DND-41 (cell line): ENCODE measurements at regions not wholly inside any gene's neighbourhood (a gene's known extent, or its start where the extent isn't known, plus 50 kb on each side); places are given as distances from the start of the nearest gene placed in this dataset.

Experiments used
- ATAC-seq: fragments of 200-7000 bp; cut with Tn5 transposase; 3 replicates; pipeline ENCODE4 v1.9.1; 2021; ENCODE audit warnings: low read depth; ENCODE audit not compliant: insufficient read depth
- DNase-seq: peaks from one replicate; pipeline ENCODE4 v3.0.0-alpha.2; 2020
- H2AFZ ChIP-seq: 2 replicates; pipeline ENCODE4 v1.6.0; 2012; ENCODE audit warnings: low read depth, low read length
- H3K27ac ChIP-seq: 2 replicates; pipeline ENCODE4 v1.5.1; 2012; ENCODE audit warnings: low read length, inconsistent platforms
- H3K27me3 ChIP-seq: fragments of 200-600 bp; sonication (generic); 2 replicates; pipeline ENCODE4 v1.6.0; 2012; ENCODE audit warnings: low read length, mild to moderate bottlenecking, inconsistent platforms; ENCODE audit not compliant: insufficient read depth, poor library complexity
- H3K36me3 ChIP-seq: 2 replicates; pipeline ENCODE4 v1.5.1; 2012; ENCODE audit warnings: low read length, inconsistent platforms; ENCODE audit not compliant: insufficient read depth
- H3K4me1 ChIP-seq: 2 replicates; pipeline ENCODE4 v1.5.1; 2012; ENCODE audit warnings: mild to moderate bottlenecking, low read length; ENCODE audit not compliant: insufficient read depth
- H3K4me2 ChIP-seq: 2 replicates; pipeline ENCODE4 v1.6.0; 2012; ENCODE audit warnings: mild to moderate bottlenecking, moderate library complexity, low read length, inconsistent platforms; ENCODE audit not compliant: insufficient read depth
- H3K4me3 ChIP-seq, 2 experiments: fragments of 200-600 bp in 1 of 2; shearing (Covaris generic) in 1 of 2; 2 replicates each; pipeline ENCODE4 v1.5.1; 2012 to 2016; ENCODE audit warnings: inconsistent platforms in 2 of 2, low read length in 2 of 2, mild to moderate bottlenecking in 2 of 2, low read depth in 1 of 2, moderate library complexity in 1 of 2
- H3K79me2 ChIP-seq: 2 replicates; pipeline ENCODE4 v1.6.0; 2012; ENCODE audit warnings: low read length, inconsistent platforms; ENCODE audit not compliant: insufficient read depth
- H3K9ac ChIP-seq: 2 replicates; pipeline ENCODE4 v1.6.0; 2012; ENCODE audit warnings: low read depth, mild to moderate bottlenecking, inconsistent platforms, low read length, moderate library complexity
- H3K9me3 ChIP-seq: 2 replicates; pipeline ENCODE4 v1.5.1; 2012; ENCODE audit warnings: low read length, moderate library complexity, mild to moderate bottlenecking, inconsistent platforms; ENCODE audit not compliant: insufficient read depth, severe bottlenecking
- H4K20me1 ChIP-seq: 2 replicates; pipeline ENCODE4 v1.6.0; 2012; ENCODE audit warnings: low read length; ENCODE audit not compliant: insufficient read depth
- CTCF ChIP-seq: IDR thresholded peaks from 2 replicates; pipeline ENCODE4 v1.5.1; 2012; ENCODE audit warnings: borderline replicate concordance, low read length, moderate library complexity, mild to moderate bottlenecking; ENCODE audit not compliant: poor library complexity, severe bottlenecking; ENCODE audit errors: extremely low read depth
- EZH2 ChIP-seq: IDR thresholded peaks from 3 replicates; pipeline ENCODE4 v1.6.1; 2012; ENCODE audit warnings: borderline replicate concordance, low read depth, mild to moderate bottlenecking, moderate library complexity, low read length, inconsistent platforms; ENCODE audit not compliant: severe bottlenecking

GRCh38 chr1:217260676-217261075, 370.2 kb downstream of the GPATCH2 start:
- Histone ChIP-seq H3K9ac (no peak overlapping the region), H3K4me1 (no peaks in the 10 kb centered on the region), H3K9me3 (no peaks in the 10 kb centered on the region), H3K79me2 (no peaks in the 10 kb centered on the region), H2AFZ (no peak overlapping the region), H3K27ac (no peak overlapping the region), H3K4me2 (no peak overlapping the region), H4K20me1 (no peaks in the 10 kb centered on the region), H3K36me3 (no peaks in the 10 kb centered on the region), H3K4me3 (no peak overlapping the region), H3K27me3 (no peaks in the 10 kb centered on the region)
- no peak for TF ChIP-seq CTCF
- no peak for TF ChIP-seq EZH2
- ATAC-seq (no peak), DNase-seq (no peak)

- TF ChIP-seq EZH2 (no peak), CTCF (no peak)
- no peak for DNase-seq
- no peak for ATAC-seq
Observed at GRCh38 chr1:217253985-217254384, 376.9 kb downstream of the GPATCH2 start.

GRCh38 chr1:217253351-217253750, 377.5 kb downstream of the GPATCH2 start:
- Histone ChIP-seq H4K20me1 (no peaks in the 10 kb centered on the region), H3K36me3 (no peaks in the 10 kb centered on the region), H3K79me2 (no peaks in the 10 kb centered on the region), H3K4me1 (no peaks in the 10 kb centered on the region), H2AFZ (no peak overlapping the region), H3K27ac (no peak overlapping the region), H3K4me3 (no peak overlapping the region), H3K27me3 (no peaks in the 10 kb centered on the region), H3K9me3 (no peaks in the 10 kb centered on the region), H3K9ac (no peak overlapping the region), H3K4me2 (no peak overlapping the region)
- TF ChIP-seq EZH2 = no peak
- TF ChIP-seq CTCF = no peak
- ATAC-seq (no peak), DNase-seq (no peak)

More at GRCh38 chr1:217253985-217254384, 376.9 kb downstream of the GPATCH2 start:
- no peaks in the 10 kb centered on the region for H3K9me3 ChIP-seq
- no peaks in the 10 kb centered on the region for H3K79me2 ChIP-seq
- no peak overlapping the region for H3K4me3 ChIP-seq
- H3K36me3 ChIP-seq = no peaks in the 10 kb centered on the region
- no peaks in the 10 kb centered on the region for H3K4me1 ChIP-seq
- H4K20me1 ChIP-seq = no peaks in the 10 kb centered on the region
- H3K27me3 ChIP-seq = no peaks in the 10 kb centered on the region
- no peak overlapping the region for H3K9ac ChIP-seq
- no peak overlapping the region for H2AFZ ChIP-seq
- H3K4me2 ChIP-seq = no peak overlapping the region
- H3K27ac ChIP-seq = no peak overlapping the region

- Histone ChIP-seq H4K20me1 (no peaks in the 10 kb centered on the region), H3K4me2 (no peak overlapping the region), H3K4me1 (no peaks in the 10 kb centered on the region), H3K27me3 (no peaks in the 10 kb centered on the region), H3K9me3 (no peaks in the 10 kb centered on the region), H2AFZ (no peak overlapping the region), H3K79me2 (no peaks in the 10 kb centered on the region), H3K9ac (no peak overlapping the region), H3K4me3 (no peak overlapping the region), H3K36me3 (no peaks in the 10 kb centered on the region), H3K27ac (no peak overlapping the region)
- ATAC-seq (no peak), DNase-seq (no peak)
- TF ChIP-seq EZH2 (no peak), CTCF (no peak)
Observed at GRCh38 chr1:217251121-217251520, 379.8 kb downstream of the GPATCH2 start.
